RCC 7860 (cell line): ENCODE measurements at regions not wholly inside any gene's neighbourhood (a gene's known extent, or its start where the extent isn't known, plus 50 kb on each side); places are given as distances from the start of the nearest gene placed in this dataset.
"Not testable (repeated sequence)": the region's sequence is repeated elsewhere in the genome, so short reads cannot be mapped to it uniquely, and the experiment has no call there.

Experiments
- DNase-seq: peaks from one replicate; pipeline ENCODE4 v3.0.0-alpha.2; 2015; ENCODE audit warnings: low spot score
- FAIRE-seq: peaks from 2 replicates; lab custom pipeline; 2012; peaks lifted over from hg19 to GRCh38; lab: Jason Lieb, UNC

GRCh38 chr16:59514651-59515050 is 780.5 kb upstream of the GOT2 start:
- no peak for DNase-seq
- no peak for FAIRE-seq

- no peak for FAIRE-seq
Measured at GRCh38 chr16:59510008-59510424, 775.9 kb upstream of the GOT2 start.

GRCh38 chr16:59500601-59501000 is 766.5 kb upstream of the GOT2 start:
- no peak for DNase-seq
- no peak for FAIRE-seq

More at GRCh38 chr16:59510008-59510424, 775.9 kb upstream of the GOT2 start:
- no peak for DNase-seq

GRCh38 chr16:59487067-59487466 is 753.0 kb upstream of the GOT2 start:
- no peak for FAIRE-seq
- DNase-seq = no peak

DNA sequence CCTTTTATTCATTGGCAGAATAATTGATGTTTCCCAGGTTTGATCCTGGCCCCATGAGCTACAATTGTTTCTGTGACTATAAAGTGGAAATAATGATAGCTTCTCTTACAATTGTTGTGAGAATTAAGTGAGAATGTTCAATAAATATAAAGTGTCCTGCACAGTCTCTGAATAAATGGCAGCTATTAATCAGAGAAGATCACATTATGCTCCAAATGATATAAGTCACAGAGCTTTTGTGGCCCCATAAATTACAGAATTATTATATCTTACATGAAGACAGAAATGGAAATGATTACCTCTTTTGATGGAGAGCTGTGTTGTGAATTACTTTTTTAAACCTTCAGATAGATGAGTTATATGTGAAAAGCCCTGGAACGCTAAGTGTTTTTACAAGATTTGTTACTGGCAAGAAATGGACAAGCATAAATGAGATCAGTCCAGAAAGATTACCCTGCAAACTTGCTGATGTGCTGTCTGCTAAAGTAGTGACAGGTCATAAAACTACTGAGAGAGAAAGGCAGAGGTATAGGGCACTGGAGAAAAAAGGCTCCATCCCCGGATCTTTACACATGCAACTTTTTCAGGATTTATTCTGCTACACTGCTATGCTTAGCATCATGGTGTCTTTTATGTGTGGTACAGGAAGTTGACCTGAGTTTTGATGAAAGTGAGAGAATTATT is 750.9 kb upstream of the GOT2 start:
- no peak for DNase-seq
- no peak for FAIRE-seq

GRCh38 chr16:59478838-59479237 is 744.7 kb upstream of the GOT2 start:
- FAIRE-seq = no peak
- DNase-seq = no peak

DNA sequence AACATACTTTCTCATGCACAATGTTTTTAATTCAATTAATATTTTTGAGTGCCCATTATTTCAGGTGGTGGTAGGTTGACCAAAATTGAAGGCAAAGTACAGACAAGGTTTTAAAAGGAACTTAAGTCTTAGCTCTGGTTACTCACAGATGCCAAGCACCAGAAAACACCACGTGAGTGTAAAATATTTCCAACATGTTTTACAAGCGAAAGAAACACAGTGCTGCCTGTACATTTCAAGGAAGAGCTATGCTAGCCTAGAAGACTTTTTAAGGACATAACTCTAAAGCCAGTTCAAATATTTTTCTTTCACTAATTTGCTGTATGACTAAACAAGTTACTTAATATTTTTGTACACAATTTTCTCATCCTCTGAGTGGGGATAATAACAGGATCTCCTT is 736.4 kb upstream of the GOT2 start:
- no peak for FAIRE-seq

GRCh38 chr16:59469266-59469665 is 735.1 kb upstream of the GOT2 start:
- FAIRE-seq (no peak), DNase-seq (no peak)

More for the DNA sequence above, 736.4 kb upstream of the GOT2 start:
- DNase-seq = no peak

DNA sequence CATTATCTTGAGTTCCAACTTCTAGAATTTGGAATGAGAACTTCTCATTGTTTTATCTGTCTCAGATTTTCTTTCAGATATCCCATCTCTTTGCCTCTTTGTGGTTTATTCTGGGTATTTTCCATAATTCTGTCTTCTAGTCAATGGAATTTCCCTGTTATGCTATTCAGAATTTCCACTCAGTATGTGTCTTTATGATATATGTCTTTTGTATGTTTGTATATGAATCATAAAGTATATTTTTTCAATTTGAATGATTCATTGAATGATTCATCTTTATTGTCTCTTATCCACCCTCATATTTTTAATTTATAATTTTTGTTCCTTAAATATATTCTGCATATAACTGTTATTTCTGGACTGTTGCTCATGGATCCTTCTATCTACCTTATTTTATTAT is 729.7 kb upstream of the GOT2 start:
- DNase-seq (no peak), FAIRE-seq (no peak)

- no peak for DNase-seq
Measured at GRCh38 chr16:59459806-59460205, 725.7 kb upstream of the GOT2 start.

GRCh38 chr16:59455497-59455896 is 721.4 kb upstream of the GOT2 start:
- FAIRE-seq (no peak), DNase-seq (no peak)

More at GRCh38 chr16:59459806-59460205, 725.7 kb upstream of the GOT2 start:
- no peak for FAIRE-seq

- not testable (repeated sequence) for FAIRE-seq, DNase-seq
Measured at GRCh38 chr16:59450513-59450912, 716.4 kb upstream of the GOT2 start.

DNA sequence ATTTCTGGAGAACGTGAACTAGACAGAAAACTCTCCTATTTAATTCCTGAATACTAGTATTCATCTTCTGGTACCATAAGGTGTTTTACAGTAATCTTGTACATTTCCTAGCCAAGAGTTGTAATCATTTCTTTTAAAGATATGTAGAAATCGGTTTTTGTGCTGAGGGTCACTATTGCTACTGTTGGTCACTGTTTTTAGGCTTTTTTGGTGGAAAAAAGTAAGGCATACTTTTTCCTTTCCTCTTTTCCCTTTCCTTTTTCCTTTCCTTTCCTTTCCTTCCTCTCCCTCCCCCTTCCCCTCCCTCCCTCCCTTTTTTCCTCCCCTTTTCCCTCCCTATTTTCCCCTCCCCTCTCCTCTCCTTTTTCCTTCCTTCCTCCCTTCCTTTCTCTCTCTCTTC is 706.4 kb upstream of the GOT2 start:
- no peak for DNase-seq
- FAIRE-seq = no peak

DNA sequence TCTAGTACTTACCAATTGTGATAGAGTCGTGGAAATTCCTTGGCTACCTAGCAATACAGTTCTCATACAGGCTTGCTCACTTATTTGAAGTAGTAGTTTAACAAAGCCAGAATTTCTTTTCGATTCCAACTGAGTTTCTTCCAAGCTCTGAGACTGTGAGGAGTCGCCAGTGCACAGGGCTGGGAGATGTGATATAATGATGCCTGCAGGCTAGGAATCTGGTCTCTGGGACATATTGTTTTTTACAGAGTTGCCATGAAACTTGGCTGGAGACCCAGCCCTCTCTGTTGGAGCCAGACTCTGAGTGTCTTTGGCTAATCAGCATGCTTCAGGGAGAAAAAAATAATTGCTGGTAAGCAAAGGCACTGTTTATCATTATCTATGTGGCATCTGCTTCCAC is 698.8 kb upstream of the GOT2 start:
- DNase-seq = no peak
- FAIRE-seq = no peak

DNA sequence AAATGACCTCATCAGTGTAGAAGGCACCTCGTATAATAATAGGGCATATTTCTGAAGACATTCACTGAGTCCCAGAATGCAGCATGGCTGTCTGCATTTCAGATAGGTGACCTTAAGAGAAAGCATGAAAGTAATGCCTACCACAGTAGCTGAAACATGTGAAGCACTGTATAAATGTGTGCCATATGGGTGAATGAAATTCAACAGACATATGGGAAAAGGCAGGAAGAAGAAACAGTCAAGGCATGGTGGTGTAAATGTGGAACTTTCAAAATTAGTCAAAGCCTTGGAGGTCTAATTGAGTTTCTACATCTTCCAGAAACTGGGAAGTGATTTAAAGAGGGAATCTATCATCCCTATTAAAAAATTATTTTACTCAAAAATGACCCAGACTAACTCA is 698.2 kb upstream of the GOT2 start:
- FAIRE-seq = no peak

DNA sequence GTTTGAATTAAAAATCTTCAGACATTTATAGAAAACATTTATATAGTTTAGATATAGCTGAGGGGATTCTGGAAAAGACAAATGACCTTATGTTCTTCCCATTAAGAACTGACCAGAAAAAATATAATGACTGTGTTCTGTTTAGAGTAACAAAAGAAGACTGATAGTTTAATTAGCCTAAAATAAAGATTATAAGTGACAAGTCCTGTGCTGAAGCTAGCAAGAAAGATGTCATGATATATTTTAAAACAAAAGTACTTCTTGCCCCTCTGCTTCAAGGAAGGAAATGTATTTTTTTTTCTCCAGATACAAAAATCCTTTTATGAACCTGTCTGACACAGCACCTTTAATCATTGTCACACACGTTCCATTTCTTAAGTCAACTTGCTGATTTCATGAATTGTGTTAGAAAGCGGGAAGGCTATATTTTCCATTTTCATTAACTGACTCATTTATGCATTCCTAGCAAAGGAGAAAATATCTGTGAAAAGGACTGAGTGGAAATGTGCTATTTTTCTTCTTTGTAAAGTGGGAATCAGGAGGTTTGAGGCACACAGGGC is 690.7 kb upstream of the GOT2 start:
- DNase-seq (no peak), FAIRE-seq (no peak)

More for the DNA sequence above, 698.2 kb upstream of the GOT2 start:
- DNase-seq = no peak

DNA sequence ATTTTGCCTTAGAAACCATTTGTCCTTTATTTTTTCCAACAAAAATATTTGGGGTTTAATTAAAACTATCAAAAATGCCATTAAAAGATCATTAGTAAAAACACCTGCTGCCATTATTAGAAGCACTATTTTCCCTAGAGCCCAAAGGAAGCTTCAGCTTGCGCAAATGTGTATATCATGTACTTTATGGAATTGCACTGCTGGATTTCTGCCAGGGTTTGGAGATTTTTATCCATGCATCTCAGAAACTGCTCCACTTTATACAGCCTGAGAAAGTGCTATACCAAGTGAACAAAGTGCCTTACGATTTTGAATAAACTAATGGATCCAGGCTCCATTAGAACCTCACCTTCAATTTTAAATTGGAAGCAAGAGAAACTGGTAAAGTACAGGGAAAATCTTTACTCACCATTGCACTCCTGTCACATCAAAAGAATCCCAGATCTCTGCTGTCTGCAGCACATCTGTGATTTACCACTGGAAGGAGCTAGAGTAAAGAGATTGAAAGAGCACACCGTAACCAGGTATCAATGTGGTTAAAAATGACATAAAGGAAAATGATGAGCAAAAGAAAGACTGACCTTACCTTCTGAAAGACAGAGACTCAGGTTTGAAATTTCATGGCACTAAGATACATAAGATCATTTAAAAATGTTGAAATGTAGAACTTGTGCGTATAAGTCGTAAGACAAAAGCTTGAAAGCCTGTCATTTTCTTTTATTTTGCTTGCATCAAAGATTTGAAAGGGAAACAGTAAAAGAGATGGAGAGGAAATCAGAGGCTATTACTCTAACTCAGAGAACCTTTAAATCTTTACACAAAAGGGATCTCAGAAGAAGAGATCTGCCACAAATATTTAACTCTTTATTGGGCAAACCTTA is 678.1 kb upstream of the GOT2 start:
- FAIRE-seq = no peak
- no peak for DNase-seq

- DNase-seq = no peak
- FAIRE-seq = no peak
Measured at GRCh38 chr16:59410451-59410850, 676.3 kb upstream of the GOT2 start.

- no peak for FAIRE-seq
- DNase-seq = no peak
Measured at GRCh38 chr16:59405802-59406201, 671.7 kb upstream of the GOT2 start.

GRCh38 chr16:59404509-59404908 is 670.4 kb upstream of the GOT2 start:
- no peak for FAIRE-seq
- no peak for DNase-seq

DNA sequence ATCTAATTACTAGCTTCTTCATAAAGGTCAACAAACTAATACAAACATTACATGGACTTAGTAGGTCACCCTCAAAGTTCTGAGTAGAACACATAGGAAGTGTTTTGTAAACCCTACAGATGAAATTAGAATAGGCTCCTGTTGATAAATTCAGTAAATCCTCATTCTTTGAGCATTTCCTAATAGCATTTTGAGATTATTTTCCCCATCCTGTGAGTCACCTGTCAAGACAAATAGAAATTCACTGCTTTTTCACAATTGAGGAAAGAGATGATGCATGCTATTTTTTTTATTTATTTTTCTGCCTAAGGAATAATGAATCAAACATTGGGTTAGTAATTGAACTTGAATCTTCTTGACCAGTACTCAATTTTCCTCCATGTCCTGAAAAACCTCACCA is 666.7 kb upstream of the GOT2 start:
- DNase-seq (no peak), FAIRE-seq (no peak)

- FAIRE-seq (no peak), DNase-seq (no peak)
Measured at GRCh38 chr16:59397638-59398037, 663.5 kb upstream of the GOT2 start.
